Spleen (tissue), 7 donors: ENCODE measurements at regions not wholly inside any gene's neighbourhood (a gene's known extent, or its start where the extent isn't known, plus 50 kb on each side); places are given as distances from the start of the nearest gene placed in this dataset.

ENCODE experiments used
- CTCF ChIP-seq, 11 experiments: fragments of 200-600 bp in 7 of 11; fragments of 450-650 bp in 4 of 11; sonication (generic) in 4 of 11; IDR thresholded peaks in 8 of 11; conservative IDR thresholded peaks in 3 of 11; 1 replicate in 7 of 11; 2 replicates in 4 of 11; pipeline versions ENCODE4 v1.4.0 to v1.8.0; 2016 to 2021; ENCODE audit warnings: antibody characterized with exemption in 11 of 11, inconsistent platforms in 4 of 11, mild to moderate bottlenecking in 1 of 11
- POLR2A ChIP-seq, 3 donors: fragments of 450-650 bp; IDR thresholded peaks; one replicate each; pipeline ENCODE4 v1.5.1; 2017; ENCODE audit warnings: antibody characterized with exemption in 3 of 3, mild to moderate bottlenecking in 1 of 3
- donor health status: DM: no; HTN: no; CAD: no; lungs with moderate emphysema.
- donor health status: DM: no; HTN: no; CAD: no.
- donor health status: DM: no; HTN: no; CAD: no.

GRCh38 chr7:15046861-15047260, 144.3 kb upstream of the DGKB start:
- TF ChIP-seq CTCF (IDR thresholded peaks at IDR 0.05 in 8 of 11, conservative IDR thresholded peaks at IDR 0.05 in 3 of 11) = no peak
- TF ChIP-seq POLR2A (IDR thresholded peaks at IDR 0.05) = no peak
